ENCODE measurements at regions not wholly inside any gene's neighbourhood (a gene's known extent, or its start where the extent isn't known, plus 50 kb on each side); places are given as distances from the start of the nearest gene placed in this dataset.
"Not testable (repeated sequence)": the region's sequence is repeated elsewhere in the genome, so short reads cannot be mapped to it uniquely, and the experiment has no call there.

DNA sequence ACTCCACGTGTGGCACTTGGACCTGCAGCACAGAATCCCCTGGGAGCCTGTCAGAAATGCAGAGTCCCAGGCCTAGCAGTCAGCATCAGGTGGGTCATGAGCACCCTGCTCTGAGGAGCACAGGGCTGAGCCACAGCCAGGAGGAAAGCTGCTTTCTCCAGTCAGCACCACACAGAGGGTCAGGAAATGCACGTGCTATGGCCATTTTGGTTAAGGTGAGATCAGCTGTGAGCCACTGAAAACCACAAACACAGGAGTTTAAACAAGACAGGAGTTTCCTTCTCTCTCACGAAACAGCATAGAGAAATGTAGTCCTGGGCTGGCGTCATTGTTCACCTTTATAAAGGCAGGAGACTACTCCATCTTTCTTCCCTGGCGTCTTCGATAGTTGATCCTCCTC is 204.5 kb upstream of the SFSWAP start:
- in situ Hi-C loops (cut with HindIII; ENCODE audit: low pct_unique_long_range_greater_than_20kb, low sequenced_read_pairs): no loop called here
- no peak for DNase-seq (ENCODE audit: low read depth in 1 of 2, low spot score in 1 of 2)
- TF ChIP-seq JUND (IDR thresholded peaks at IDR 0.05; ENCODE audit: low read depth): no peak

DNA sequence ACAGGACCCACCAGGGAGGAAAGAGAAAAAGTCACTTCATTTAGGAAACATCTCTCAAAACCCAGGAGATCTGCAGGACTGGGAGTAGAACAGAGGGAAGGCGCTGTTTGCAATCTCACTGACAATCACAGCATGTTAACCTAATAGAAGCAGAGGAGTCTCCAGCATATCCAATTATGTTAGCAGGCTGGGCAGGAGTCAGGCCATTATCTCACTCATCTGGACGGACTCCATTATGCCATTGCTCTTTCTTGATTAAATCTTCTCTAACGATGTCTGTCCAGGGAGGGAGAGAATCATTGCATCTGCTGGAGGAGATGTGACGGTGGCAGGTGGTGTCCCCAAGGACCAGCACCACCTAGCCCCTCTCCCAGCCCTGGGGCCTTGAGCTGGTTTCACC is 203.8 kb upstream of the SFSWAP start:
- DNase-seq (ENCODE audit: low read depth in 1 of 2, low spot score in 1 of 2): no peak
- TF ChIP-seq JUND (IDR thresholded peaks at IDR 0.05; ENCODE audit: low read depth): no peak
- in situ Hi-C loops (cut with HindIII; ENCODE audit: low pct_unique_long_range_greater_than_20kb, low sequenced_read_pairs): no loop called here

DNA sequence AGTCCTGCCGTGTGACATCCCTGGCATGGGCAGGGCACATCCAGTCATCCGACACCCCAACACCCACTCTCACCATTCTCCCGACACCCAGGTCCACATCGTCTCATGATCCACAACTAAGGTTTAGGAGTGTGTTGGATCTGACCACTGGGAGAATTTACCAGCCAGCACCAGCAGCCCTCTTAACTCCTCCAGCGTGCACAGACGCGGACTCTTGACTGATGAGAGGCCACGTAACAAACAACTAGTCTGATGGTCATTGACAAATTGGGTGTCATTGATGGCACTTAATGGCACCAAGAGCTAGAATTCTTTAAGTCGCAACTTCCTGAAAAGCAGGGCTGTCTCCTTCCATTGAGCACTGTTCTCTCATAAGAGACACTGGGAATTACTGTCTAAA is 203.0 kb upstream of the SFSWAP start:
- in situ Hi-C loops (cut with HindIII; ENCODE audit: low pct_unique_long_range_greater_than_20kb, low sequenced_read_pairs): no loop called here
- DNase-seq (ENCODE audit: low read depth in 1 of 2, low spot score in 1 of 2): no peak
- no peak for TF ChIP-seq JUND (IDR thresholded peaks at IDR 0.05; ENCODE audit: low read depth)

DNA sequence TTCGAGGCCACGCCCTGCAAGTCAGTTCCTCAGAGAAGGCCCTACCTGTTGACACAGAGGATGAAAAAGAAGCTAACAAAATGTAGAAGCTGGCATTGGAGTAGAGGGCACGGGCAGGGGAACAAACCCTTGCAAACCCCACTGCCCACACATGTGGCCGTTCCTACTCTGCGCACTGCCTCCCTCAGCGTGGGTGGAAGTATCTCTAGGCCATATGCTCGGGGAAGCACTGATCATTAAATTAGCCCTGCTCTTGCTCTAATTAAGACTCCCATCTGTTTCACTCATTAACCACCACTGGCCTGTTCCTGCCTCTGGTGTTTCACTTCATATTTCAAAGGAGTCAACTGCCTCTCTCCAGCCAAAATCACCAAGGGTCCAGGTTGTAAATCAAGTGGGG is 201.2 kb upstream of the SFSWAP start:
- TF ChIP-seq JUND (IDR thresholded peaks at IDR 0.05; ENCODE audit: low read depth): no peak
- in situ Hi-C loops (cut with HindIII; ENCODE audit: low pct_unique_long_range_greater_than_20kb, low sequenced_read_pairs): no loop called here
- no peak for DNase-seq (ENCODE audit: low read depth in 1 of 2, low spot score in 1 of 2)

DNA sequence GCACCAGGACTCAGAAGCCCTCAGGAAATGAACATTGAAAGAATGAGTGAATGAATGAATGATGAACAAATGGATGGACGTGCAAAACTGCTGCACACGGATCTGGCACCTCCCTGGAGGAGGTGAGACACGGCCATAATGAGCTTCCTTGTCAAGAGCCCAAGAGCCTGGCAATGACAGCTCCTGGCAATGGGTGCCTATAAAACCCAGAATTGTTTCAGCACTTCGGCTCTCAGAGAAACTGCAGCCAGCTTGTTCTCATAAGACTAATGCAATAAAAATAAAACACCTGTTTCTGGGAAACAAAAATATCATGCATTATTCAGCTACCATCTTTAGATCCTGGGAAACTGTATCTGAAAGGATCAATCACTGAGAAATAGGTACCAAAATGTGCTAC is 200.5 kb upstream of the SFSWAP start:
- DNase-seq (ENCODE audit: low read depth in 1 of 2, low spot score in 1 of 2): no peak
- TF ChIP-seq JUND (IDR thresholded peaks at IDR 0.05; ENCODE audit: low read depth): no peak
- in situ Hi-C loops (cut with HindIII; ENCODE audit: low pct_unique_long_range_greater_than_20kb, low sequenced_read_pairs): no loop called here

DNA sequence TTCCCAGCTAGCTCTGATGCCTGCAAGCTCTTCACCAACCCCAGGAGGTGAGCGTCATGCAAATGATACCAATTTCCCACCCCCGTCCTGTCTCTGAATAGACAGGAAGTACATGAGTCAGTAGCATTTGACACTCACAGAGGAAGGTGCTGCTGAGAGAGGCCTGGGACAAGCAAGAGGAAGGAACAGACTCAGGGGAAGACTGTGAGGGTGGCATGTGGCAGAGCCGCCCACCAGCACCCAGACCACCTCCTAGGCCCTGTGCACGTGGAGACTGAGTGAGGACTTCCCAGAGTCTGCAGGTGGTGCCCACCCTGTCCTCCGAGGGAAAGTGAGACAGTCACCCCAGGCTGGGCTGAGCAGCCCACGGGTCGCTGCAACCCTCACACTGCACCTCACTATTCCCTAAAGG is 199.5 kb upstream of the SFSWAP start:
- DNase-seq (ENCODE audit: low read depth in 1 of 2, low spot score in 1 of 2): no peak
- no peak for TF ChIP-seq JUND (IDR thresholded peaks at IDR 0.05; ENCODE audit: low read depth)
- in situ Hi-C loops (cut with HindIII; ENCODE audit: low pct_unique_long_range_greater_than_20kb, low sequenced_read_pairs): no loop called here

DNA sequence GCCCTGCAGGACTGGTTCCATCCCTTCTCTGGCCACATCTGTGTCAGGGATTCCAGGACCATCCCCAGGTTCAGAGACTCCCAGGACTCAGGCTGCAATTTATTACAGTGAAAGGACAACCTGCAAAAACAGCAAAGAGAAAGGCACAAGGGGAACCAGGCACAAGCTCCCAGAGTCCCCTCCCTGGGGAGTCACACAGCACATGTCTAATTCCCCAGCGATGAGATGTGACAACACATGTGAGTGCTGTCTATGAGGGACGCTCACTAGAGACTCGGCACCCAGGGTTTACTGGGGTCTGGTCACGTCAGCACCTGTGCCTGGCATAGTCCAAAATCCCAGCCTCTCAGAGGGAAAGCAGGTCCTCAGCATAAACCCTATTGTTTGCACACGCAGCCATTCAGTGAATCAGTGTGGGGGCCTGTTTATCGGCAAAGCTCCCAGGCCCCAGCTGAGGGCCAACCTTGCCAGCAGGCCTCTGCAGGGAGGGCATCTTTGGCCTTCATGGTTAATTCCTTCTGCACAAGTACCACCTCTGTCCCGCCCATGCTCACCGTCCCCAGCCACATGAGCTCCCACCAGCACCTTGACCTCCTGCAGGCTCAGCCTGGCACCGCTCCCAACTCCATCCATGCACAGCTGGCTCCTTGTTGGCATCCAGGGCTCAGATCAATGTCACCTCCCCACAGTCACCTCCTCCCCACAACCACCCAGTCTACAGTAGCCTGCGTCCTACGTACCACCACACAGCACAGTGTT is 198.9 kb upstream of the SFSWAP start:
- no peak for DNase-seq (ENCODE audit: low read depth in 1 of 2, low spot score in 1 of 2)
- in situ Hi-C loops (cut with HindIII; ENCODE audit: low pct_unique_long_range_greater_than_20kb, low sequenced_read_pairs): no loop called here
- no peak for TF ChIP-seq JUND (IDR thresholded peaks at IDR 0.05; ENCODE audit: low read depth)

DNA sequence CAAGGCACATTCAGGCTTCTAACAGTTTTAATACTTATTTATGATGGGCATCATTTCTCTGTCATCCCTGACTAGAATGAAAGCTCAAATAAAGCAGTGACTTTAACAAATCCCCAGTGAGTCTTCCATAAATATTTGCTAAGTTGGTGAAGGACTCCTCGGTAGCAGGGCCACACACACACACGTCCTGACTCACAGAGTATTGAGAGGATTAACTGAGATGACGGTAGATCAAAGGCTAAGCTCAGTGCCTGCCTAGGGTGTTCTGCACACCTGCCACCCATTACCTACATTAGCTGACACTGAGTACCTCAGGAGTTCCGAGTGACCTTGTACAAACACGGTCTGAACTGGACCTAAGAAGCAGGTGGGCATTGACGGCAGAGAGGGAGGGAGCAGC is 197.3 kb upstream of the SFSWAP start:
- DNase-seq (ENCODE audit: low read depth in 1 of 2, low spot score in 1 of 2): no peak
- in situ Hi-C loops (cut with HindIII; ENCODE audit: low pct_unique_long_range_greater_than_20kb, low sequenced_read_pairs): no loop called here
- TF ChIP-seq JUND (IDR thresholded peaks at IDR 0.05; ENCODE audit: low read depth): no peak

DNA sequence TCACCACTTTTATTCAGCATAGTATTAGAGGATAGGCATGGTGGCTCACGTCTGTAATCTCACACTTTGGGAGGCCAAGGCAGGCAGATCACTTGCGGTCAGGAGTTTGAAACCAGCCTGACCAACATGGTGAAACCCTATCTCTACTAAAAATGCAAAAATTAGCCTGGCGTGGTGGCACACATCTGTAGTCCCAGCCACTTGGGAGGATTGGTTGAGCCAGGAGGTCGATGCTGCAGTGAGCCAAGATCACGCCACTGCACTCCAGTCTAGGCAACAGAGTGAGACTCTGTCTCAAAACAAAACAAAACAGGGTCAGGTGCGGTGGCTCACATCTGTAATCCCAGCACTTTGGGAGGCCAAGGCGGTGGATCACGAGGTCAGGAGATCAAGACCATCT is 190.3 kb upstream of the SFSWAP start:
- DNase-seq (ENCODE audit: low read depth in 1 of 2, low spot score in 1 of 2); in situ Hi-C loops (cut with HindIII; ENCODE audit: low pct_unique_long_range_greater_than_20kb, low sequenced_read_pairs): not testable (repeated sequence)

DNA sequence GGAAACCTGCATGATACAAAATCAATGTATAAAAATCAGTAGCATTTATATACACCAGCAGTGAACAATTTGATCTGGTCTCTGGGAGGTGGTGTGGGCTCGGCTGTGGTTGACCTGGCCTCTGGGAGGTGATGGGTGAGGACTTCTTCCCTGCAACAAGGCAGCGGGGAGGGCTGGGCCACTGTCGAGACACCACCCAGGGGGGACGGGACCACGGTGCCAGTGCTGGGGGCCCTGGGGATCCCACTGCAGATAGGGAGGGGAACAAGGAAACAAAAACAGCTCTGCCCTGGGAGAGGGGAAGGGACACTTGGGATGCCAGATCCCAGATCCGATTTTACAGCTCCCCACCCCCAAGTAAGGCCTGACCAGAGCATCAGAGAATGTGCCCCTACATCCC is 189.6 kb upstream of the SFSWAP start:
- in situ Hi-C loops (cut with HindIII; ENCODE audit: low pct_unique_long_range_greater_than_20kb, low sequenced_read_pairs): no loop called here
- no peak for DNase-seq (ENCODE audit: low read depth in 1 of 2, low spot score in 1 of 2)

DNA sequence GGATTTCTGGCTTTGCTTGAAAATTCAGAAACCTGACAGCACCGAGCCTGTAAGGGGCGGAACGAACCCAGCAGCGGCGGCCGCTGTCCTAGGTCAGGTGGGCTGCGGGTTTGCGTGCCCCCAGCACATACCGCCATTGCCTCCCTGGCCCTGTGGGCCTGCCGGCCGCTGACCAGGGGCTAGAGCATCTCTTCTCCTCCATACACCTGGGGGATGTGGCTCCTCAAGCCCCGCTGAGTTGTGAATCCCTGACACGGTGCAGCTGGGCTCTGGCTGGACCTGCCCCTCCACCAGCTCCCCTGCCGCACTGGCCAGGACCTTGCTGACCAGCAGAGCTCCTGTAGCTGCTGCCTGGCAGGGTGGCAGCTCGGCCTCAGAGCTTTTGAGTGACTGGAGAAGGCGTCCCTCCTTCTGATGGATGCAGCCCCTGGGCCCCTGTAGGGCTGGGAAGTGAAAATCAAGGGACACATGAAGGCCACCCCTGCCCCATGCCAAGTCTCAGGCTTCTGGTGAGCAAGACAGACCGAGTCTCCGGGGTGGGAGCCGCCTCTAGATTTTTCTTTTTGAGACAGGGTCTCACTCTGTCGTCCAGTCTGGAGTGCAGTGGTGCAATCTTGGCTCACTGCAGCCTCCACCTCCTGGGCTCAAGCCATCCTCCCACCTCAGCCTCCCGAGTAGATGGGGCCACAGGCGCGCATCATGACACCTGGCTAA is 184.9 kb upstream of the SFSWAP start:
- DNase-seq (ENCODE audit: low read depth in 1 of 2, low spot score in 1 of 2): no peak
- TF ChIP-seq JUND (IDR thresholded peaks at IDR 0.05; ENCODE audit: low read depth): no peak
- in situ Hi-C loops (cut with HindIII; ENCODE audit: low pct_unique_long_range_greater_than_20kb, low sequenced_read_pairs): no loop called here

More for the DNA sequence above, 189.6 kb upstream of the SFSWAP start:
- no peak for TF ChIP-seq JUND (IDR thresholded peaks at IDR 0.05; ENCODE audit: low read depth)

DNA sequence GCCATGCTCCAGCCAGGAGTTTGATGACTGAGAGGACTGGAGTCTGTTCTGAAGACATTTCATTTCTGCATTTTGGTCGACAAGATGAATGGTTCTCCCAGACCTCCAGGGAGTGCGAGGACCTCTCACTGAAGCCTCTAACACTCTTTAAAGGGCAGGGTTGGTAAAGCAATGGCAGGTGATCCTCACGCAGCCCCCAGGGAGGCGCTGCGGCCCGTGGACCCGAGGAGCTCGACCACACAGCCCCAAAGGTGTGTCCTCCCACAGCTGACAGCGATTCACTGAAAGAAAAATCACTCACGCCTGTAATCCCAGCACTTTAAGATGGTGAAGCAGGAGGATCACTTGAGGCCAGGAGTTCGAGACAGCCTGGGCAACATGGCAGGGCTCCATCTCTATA is 183.8 kb upstream of the SFSWAP start:
- DNase-seq (ENCODE audit: low read depth in 1 of 2, low spot score in 1 of 2): no peak
- TF ChIP-seq JUND (IDR thresholded peaks at IDR 0.05; ENCODE audit: low read depth): no peak
- in situ Hi-C loops (cut with HindIII; ENCODE audit: low pct_unique_long_range_greater_than_20kb, low sequenced_read_pairs): no loop called here

DNA sequence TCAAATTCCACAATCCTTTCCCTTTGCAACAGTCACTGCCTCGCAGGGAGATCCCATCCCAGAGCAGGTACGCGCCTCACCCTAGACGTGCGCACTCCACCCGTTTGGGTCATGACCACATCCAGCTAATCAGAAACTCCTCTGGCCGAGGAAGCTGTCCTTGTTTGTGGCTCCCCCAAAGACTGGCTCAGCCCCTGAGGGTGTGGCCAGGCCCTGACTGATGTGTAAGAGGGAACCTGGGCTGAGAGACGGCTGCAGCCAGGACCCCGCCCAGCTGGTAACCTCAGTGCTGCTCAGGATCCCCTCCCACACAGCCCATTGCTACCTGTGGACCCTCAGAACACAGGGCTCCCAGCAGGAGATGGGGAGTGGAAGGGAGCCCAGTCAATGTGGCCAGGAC is 183.2 kb upstream of the SFSWAP start:
- DNase-seq (ENCODE audit: low read depth in 1 of 2, low spot score in 1 of 2): no peak
- in situ Hi-C loops (cut with HindIII; ENCODE audit: low pct_unique_long_range_greater_than_20kb, low sequenced_read_pairs): no loop called here
- TF ChIP-seq JUND (IDR thresholded peaks at IDR 0.05; ENCODE audit: low read depth): no peak

Measured in T47D (cell line).